DND-41 (cell line): ENCODE measurements at regions not wholly inside any gene's neighbourhood (a gene's known extent, or its start where the extent isn't known, plus 50 kb on each side); places are given as distances from the start of the nearest gene placed in this dataset.
"Not testable (repeated sequence)": the region's sequence is repeated elsewhere in the genome, so short reads cannot be mapped to it uniquely, and the experiment has no call there.

Experiments used
- ATAC-seq: fragments of 200-7000 bp; cut with Tn5 transposase; 3 replicates; pipeline ENCODE4 v1.9.1; 2021; ENCODE audit warnings: low read depth; ENCODE audit not compliant: insufficient read depth
- DNase-seq: peaks from one replicate; pipeline ENCODE4 v3.0.0-alpha.2; 2020
- H2AFZ ChIP-seq: 2 replicates; pipeline ENCODE4 v1.6.0; 2012; ENCODE audit warnings: low read depth, low read length
- H3K27ac ChIP-seq: 2 replicates; pipeline ENCODE4 v1.5.1; 2012; ENCODE audit warnings: low read length, inconsistent platforms
- H3K27me3 ChIP-seq: fragments of 200-600 bp; sonication (generic); 2 replicates; pipeline ENCODE4 v1.6.0; 2012; ENCODE audit warnings: low read length, mild to moderate bottlenecking, inconsistent platforms; ENCODE audit not compliant: insufficient read depth, poor library complexity
- H3K36me3 ChIP-seq: 2 replicates; pipeline ENCODE4 v1.5.1; 2012; ENCODE audit warnings: low read length, inconsistent platforms; ENCODE audit not compliant: insufficient read depth
- H3K4me1 ChIP-seq: 2 replicates; pipeline ENCODE4 v1.5.1; 2012; ENCODE audit warnings: mild to moderate bottlenecking, low read length; ENCODE audit not compliant: insufficient read depth
- H3K4me2 ChIP-seq: 2 replicates; pipeline ENCODE4 v1.6.0; 2012; ENCODE audit warnings: mild to moderate bottlenecking, moderate library complexity, low read length, inconsistent platforms; ENCODE audit not compliant: insufficient read depth
- H3K4me3 ChIP-seq, 2 experiments: fragments of 200-600 bp in 1 of 2; shearing (Covaris generic) in 1 of 2; 2 replicates each; pipeline ENCODE4 v1.5.1; 2012 to 2016; ENCODE audit warnings: inconsistent platforms in 2 of 2, low read length in 2 of 2, mild to moderate bottlenecking in 2 of 2, low read depth in 1 of 2, moderate library complexity in 1 of 2
- H3K79me2 ChIP-seq: 2 replicates; pipeline ENCODE4 v1.6.0; 2012; ENCODE audit warnings: low read length, inconsistent platforms; ENCODE audit not compliant: insufficient read depth
- H3K9ac ChIP-seq: 2 replicates; pipeline ENCODE4 v1.6.0; 2012; ENCODE audit warnings: low read depth, mild to moderate bottlenecking, inconsistent platforms, low read length, moderate library complexity
- H3K9me3 ChIP-seq: 2 replicates; pipeline ENCODE4 v1.5.1; 2012; ENCODE audit warnings: low read length, moderate library complexity, mild to moderate bottlenecking, inconsistent platforms; ENCODE audit not compliant: insufficient read depth, severe bottlenecking
- H4K20me1 ChIP-seq: 2 replicates; pipeline ENCODE4 v1.6.0; 2012; ENCODE audit warnings: low read length; ENCODE audit not compliant: insufficient read depth
- EZH2 ChIP-seq: IDR thresholded peaks from 3 replicates; pipeline ENCODE4 v1.6.1; 2012; ENCODE audit warnings: borderline replicate concordance, low read depth, mild to moderate bottlenecking, moderate library complexity, low read length, inconsistent platforms; ENCODE audit not compliant: severe bottlenecking
- TF ChIP-seq, protein P1 (sequence below): IDR thresholded peaks from 2 replicates; pipeline ENCODE4 v1.5.1; 2012; ENCODE audit warnings: borderline replicate concordance, low read length, moderate library complexity, mild to moderate bottlenecking; ENCODE audit not compliant: poor library complexity, severe bottlenecking; ENCODE audit errors: extremely low read depth

DNA sequence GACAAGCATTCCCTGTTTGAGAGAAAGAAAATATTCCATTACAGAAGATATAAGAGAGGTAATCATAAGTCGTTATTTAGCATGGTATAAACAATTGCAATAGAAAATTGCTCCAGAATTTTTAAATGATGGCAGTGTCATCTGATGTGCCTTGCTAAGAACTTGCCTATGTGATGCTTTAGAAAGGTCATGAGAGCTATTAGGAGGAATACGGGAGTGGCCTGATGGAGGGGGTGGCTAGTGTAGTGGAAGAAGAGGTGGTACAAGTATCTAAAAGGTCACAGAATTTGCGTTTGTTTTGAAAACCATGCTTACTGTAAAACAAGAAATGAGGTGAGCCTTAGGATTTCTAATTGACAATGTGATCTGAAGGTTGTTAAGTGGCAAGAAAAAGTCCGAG, 550.0 kb downstream of the TMX3 start:
- Histone ChIP-seq H3K4me1 (no peaks in the 10 kb centered on the region), H3K9me3 (no peaks in the 10 kb centered on the region), H3K79me2 (no peaks in the 10 kb centered on the region), H4K20me1 (no peaks in the 10 kb centered on the region), H3K4me2 (no peak overlapping the region), H3K36me3 (no peaks in the 10 kb centered on the region), H3K27me3 (no peaks in the 10 kb centered on the region), H2AFZ (no peak overlapping the region), H3K27ac (no peak overlapping the region), H3K9ac (no peak overlapping the region), H3K4me3 (no peak overlapping the region)
- ATAC-seq (no peak), DNase-seq (no peak)
- no peak for TF ChIP-seq EZH2

DNA sequence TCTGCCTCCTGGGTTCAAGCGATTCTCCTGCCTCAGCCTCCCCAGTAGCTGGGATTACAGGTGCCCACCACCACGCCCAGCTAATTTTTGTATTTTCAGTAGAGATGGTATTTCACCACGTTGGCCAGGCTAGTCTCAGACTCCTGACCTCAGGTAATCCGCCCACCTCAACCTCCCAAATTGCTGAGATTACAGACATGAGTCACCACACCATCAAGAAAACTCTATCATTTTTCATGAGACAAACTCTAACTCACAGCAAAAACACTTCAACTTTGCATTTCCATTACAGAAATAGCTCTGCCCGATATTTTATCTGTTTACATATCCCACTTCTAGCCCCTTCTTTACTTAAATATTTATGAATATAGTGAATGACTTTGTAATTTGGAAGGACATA, 561.1 kb downstream of the TMX3 start:
- not testable (repeated sequence) for H3K4me1 ChIP-seq, H3K36me3 ChIP-seq, H3K79me2 ChIP-seq, DNase-seq, H3K4me2 ChIP-seq, H3K9ac ChIP-seq, H4K20me1 ChIP-seq, ATAC-seq, H3K9me3 ChIP-seq, H3K27me3 ChIP-seq, H2AFZ ChIP-seq, H3K4me3 ChIP-seq, H3K27ac ChIP-seq

DNA sequence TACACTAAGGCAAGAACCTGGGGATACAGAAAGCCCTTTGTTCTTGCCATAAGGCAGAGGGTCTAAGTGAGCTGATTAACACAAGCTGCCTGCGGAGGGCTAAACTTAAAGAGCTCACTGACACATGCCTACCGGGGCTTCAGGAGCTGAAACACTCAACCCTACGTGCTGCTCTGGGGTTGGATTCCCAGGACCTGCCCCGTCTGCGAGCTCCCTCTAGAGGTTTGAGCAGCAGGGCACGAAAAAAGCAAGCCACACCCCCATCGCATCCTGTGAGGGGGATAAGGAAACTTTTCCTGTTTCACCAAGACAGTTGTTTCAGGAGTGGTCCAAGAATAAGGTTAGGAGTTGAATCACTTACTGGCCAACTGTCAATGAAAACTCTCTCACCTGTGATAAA, 562.1 kb downstream of the TMX3 start:
- Histone ChIP-seq H2AFZ (no peak overlapping the region), H4K20me1 (no peaks in the 10 kb centered on the region), H3K36me3 (no peaks in the 10 kb centered on the region), H3K27me3 (no peaks in the 10 kb centered on the region), H3K9ac (no peak overlapping the region), H3K4me1 (no peaks in the 10 kb centered on the region), H3K27ac (no peak overlapping the region), H3K9me3 (no peaks in the 10 kb centered on the region), H3K4me2 (no peak overlapping the region), H3K4me3 (no peak overlapping the region), H3K79me2 (no peaks in the 10 kb centered on the region)
- no peak for ATAC-seq
- TF ChIP-seq, protein P1, sequence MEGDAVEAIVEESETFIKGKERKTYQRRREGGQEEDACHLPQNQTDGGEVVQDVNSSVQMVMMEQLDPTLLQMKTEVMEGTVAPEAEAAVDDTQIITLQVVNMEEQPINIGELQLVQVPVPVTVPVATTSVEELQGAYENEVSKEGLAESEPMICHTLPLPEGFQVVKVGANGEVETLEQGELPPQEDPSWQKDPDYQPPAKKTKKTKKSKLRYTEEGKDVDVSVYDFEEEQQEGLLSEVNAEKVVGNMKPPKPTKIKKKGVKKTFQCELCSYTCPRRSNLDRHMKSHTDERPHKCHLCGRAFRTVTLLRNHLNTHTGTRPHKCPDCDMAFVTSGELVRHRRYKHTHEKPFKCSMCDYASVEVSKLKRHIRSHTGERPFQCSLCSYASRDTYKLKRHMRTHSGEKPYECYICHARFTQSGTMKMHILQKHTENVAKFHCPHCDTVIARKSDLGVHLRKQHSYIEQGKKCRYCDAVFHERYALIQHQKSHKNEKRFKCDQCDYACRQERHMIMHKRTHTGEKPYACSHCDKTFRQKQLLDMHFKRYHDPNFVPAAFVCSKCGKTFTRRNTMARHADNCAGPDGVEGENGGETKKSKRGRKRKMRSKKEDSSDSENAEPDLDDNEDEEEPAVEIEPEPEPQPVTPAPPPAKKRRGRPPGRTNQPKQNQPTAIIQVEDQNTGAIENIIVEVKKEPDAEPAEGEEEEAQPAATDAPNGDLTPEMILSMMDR: no peak
- TF ChIP-seq EZH2: no peak
- no peak for DNase-seq

DNA sequence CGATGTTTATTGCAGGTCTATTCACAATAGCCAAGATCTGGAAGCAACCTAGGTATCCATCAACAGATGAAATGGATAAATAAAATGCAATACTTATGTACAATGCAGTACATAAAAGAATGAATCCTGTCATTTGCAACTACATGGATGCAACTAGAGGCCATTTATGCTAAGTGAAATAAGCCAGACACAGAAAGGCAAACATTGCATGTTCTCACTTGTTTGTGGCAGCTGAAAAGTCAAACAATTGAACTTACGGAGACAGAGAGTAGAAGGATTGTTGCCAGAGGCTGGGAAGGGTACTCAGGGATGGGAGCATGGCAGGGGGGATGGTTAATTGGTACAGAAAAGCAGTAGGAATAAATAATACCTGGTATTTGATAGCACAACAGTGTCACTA, 563.9 kb downstream of the TMX3 start:
- no peak overlapping the region for H3K4me3 ChIP-seq
- H2AFZ ChIP-seq: no peak overlapping the region
- no peak overlapping the region for H3K27ac ChIP-seq
- H3K79me2 ChIP-seq: no peaks in the 10 kb centered on the region
- no peak for DNase-seq
- no peaks in the 10 kb centered on the region for H3K27me3 ChIP-seq
- ATAC-seq: no peak
- H4K20me1 ChIP-seq: no peaks in the 10 kb centered on the region
- H3K9me3 ChIP-seq: no peaks in the 10 kb centered on the region
- no peak overlapping the region for H3K9ac ChIP-seq
- H3K36me3 ChIP-seq: no peaks in the 10 kb centered on the region
- no peak overlapping the region for H3K4me2 ChIP-seq
- TF ChIP-seq, protein P1: no peak
- TF ChIP-seq EZH2: no peak
- H3K4me1 ChIP-seq: no peaks in the 10 kb centered on the region
